ENCODE measurements at regions not wholly inside any gene's neighbourhood (a gene's known extent, or its start where the extent isn't known, plus 50 kb on each side); places are given as distances from the start of the nearest gene placed in this dataset.
"Not testable (repeated sequence)": the region's sequence is repeated elsewhere in the genome, so short reads cannot be mapped to it uniquely, and the experiment has no call there.

GRCh38 chr12:93221841-93222240, 155.9 kb upstream of the NUDT4 start:
- DNase-seq: no peak

- no peak for DNase-seq
Measured at GRCh38 chr12:93223440-93224426, 154.0 kb upstream of the NUDT4 start.

- no peak for DNase-seq
Measured at GRCh38 chr12:93225094-93225493, 152.6 kb upstream of the NUDT4 start.

GRCh38 chr12:93226361-93226760, 151.4 kb upstream of the NUDT4 start:
- no peak for DNase-seq

- DNase-seq: no peak
Measured at GRCh38 chr12:93229494-93230325, 148.0 kb upstream of the NUDT4 start.

- no peak for DNase-seq
Measured at GRCh38 chr12:93230326-93230720, 147.4 kb upstream of the NUDT4 start.

GRCh38 chr12:93231938-93232337, 145.8 kb upstream of the NUDT4 start:
- DNase-seq: no peak

GRCh38 chr12:93234641-93235040, 143.1 kb upstream of the NUDT4 start:
- no peak for DNase-seq

GRCh38 chr12:93235881-93236280, 141.8 kb upstream of the NUDT4 start:
- no peak for DNase-seq

- no peak for DNase-seq
Measured at GRCh38 chr12:93237235-93237915, 140.3 kb upstream of the NUDT4 start.

GRCh38 chr12:93238512-93239262, 139.0 kb upstream of the NUDT4 start:
- not testable (repeated sequence) for DNase-seq

- DNase-seq: not testable (repeated sequence)
Measured at GRCh38 chr12:93239789-93240188, 137.9 kb upstream of the NUDT4 start.

GRCh38 chr12:93242154-93242972, 135.4 kb upstream of the NUDT4 start:
- no peak for DNase-seq

- DNase-seq: no peak
Measured at GRCh38 chr12:93243382-93243688, 134.4 kb upstream of the NUDT4 start.

GRCh38 chr12:93243689-93244513, 133.8 kb upstream of the NUDT4 start:
- no peak for DNase-seq

GRCh38 chr12:93244514-93245077, 133.1 kb upstream of the NUDT4 start:
- no peak for DNase-seq

GRCh38 chr12:93245543-93245942, 132.2 kb upstream of the NUDT4 start:
- DNase-seq: no peak

GRCh38 chr12:93247313-93247991, 130.3 kb upstream of the NUDT4 start:
- no peak for DNase-seq

GRCh38 chr12:93252221-93252620, 125.5 kb upstream of the NUDT4 start:
- DNase-seq: no peak

- no peak for DNase-seq
Measured at GRCh38 chr12:93254911-93255310, 122.8 kb upstream of the NUDT4 start.
